Muscle of back (tissue), 3 donors: ENCODE measurements at regions not wholly inside any gene's neighbourhood (a gene's known extent, or its start where the extent isn't known, plus 50 kb on each side); places are given as distances from the start of the nearest gene placed in this dataset.

Experiments used
- DNase-seq, 3 donors: peaks; one replicate each; pipeline versions ENCODE4 v3.0.0 to v3.0.0-alpha.2; 2013

DNA sequence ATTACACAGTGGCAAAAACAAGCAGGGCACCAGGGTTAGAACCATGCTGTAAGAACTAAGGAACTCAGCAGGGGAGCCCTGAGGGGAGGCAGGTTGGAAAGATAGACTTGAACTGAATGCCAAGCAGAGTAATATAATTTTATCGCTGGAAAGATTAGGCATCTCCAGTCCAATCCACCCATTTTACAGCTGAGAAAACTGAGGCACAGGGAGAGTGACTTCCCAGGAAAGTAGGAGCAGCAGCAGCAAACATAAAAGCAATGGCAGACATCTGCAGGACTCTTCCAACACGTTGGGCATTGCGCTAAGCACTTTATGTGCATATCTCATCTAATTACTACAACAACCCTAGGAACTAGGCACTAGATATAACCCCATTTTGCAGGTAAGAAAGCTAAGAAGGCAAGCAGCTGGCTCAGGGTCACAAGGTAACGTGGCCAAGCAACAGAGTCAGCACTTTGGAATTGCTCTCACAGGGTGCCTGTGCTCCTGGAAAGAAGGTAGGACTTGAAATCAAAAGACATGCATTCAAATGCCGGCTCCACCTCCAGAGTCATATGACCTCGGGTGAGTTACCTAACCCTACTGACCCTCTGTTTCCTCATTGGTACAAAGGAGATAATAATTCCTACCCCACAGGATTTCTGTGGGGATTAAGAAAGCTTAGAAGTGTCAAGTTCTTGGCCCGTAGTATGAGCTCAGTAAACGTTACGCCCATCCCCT is 215.3 kb downstream of the BARX2 start:
- DNase-seq = no peak

DNA sequence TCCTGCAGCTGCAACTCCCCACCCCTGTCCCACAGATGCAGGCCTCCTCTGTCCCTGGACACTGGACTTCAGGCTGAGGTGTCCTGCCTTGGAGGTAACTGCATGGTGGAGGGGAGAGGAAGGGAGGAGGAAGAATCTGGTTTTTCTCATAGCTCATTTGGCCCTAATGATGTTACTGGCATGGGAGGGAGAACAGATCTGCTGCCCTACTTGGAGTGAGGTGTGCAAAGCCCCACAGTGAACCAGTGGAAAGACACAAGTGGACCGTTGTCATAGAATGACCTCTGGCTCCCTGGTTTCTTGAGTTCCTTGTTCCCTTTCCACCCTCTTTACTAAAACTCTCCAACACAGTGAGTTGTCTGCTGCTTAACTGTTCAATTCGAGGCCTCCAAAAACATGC is 215.9 kb downstream of the BARX2 start:
- no peak for DNase-seq

DNA sequence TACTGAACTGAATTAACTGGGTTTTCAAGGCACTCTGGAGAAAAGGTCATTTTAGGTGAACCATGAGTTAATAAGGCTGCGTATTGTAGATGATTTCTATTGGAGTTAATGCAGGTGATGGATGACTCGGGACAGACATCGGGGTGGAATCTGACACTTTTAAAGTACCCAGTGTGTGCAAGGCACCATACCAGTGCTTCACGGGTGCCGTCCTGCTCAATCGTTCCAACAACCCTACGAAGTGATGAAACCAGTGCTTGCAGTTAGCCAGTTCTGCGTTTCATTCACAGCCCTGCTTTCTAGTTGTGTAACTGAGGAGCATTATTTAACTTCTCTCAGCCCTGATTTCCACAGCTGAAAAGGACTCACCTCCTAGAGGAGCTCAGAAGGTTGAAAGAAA is 216.5 kb downstream of the BARX2 start:
- no peak for DNase-seq

DNA sequence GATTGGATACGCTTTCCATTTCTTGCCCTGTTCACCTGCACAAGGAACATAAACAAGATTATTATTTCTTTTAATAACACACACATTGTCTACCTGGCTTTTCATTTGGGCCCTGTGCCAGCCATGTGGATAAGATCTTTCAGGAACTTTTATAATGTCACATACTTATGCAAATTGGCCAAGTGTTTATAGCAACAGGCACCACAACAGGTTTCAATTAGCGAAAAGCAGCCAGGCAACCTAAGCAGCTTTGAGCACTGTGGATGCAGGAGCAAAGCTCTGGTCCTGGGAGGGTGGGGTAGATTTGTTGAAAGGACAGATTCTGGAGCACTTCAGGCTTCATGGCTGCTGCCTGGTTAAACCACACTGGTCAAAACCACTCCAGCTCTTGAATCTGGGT is 217.4 kb downstream of the BARX2 start:
- no peak for DNase-seq

DNA sequence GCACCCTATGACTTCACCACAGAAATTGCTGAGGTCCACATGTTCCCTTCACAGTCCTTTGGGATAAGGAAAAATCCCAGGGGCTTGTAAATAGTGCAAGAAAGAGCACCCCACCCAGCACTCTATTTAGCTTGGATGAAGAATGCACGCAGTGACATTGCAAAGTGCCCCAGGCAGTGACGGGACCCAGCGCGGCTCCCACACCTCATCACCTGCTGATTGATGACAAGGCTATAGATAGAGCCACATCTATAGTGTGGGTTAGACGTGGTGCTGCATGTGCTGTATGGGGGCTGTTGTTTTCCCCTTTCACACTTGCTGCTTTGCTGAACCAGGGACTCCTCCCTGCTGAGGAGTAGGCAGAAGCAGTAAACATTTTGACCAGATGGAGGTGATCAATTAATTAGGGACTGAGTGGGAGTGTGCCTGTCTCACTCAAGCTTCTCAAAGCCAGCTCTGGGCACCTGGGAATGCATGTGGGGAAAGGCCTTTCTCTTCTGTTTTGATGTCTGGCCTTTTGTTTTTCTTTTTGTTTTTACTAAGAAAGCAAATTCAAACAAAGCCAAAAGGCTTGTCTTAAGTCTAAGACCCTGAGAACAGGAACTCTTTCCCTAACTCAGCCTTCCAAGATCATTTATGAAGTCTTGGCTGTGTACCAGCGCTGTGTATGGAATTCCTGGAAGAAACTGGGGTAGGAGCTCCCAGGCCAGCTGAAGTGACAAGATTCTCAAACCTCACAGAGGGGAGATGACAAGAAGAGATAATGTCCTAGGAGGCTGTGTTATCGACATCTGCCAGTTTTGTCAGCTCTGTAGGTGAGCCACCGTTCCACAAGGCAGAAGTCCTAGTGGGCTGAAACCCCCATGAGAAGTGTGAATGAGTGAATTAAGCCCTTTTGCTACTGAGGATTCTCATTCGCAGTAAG is 219.7 kb downstream of the BARX2 start:
- DNase-seq = peak in 2 of 3 donors; percentile 18 to 31

DNA sequence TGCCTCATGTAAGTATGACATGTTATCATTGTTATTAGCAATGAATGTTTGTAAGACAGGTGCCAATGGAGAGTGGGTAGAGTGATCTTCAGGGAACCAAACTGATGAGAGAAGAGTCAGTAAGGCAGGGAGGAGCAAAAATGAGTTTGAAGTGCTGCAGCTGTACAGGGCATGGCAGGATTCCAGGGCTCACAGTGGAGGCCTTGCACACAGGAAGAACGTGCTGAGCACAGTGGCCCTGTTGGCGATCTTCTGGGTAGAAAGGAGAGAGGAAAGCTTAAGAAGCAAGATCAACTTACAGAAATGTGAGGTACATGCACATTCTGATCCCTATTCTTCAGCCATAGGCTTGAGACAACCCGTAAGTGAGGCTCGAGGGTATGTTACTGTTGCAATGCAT is 219.3 kb upstream of the TMEM45B start:
- no peak for DNase-seq

DNA sequence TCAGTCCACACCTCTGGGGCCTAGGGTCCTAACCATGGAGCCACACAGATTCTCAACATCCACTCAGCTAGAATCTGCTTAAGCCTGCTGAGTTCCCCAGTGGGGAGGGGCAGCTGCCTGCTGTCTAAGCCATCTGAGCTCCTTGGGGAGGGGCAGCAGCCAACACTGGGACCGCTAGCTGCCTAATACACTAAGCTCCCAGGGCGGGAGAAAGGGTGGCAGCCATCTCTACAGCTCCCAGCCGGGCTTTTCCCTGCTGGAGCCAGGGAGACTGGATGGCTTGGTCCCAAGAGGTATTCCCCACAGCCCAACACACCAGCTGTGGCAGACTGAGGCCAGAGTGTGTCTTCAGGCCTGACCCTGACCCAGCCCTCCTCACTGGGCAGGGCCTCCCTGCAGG is 217.3 kb upstream of the TMEM45B start:
- no peak for DNase-seq

DNA sequence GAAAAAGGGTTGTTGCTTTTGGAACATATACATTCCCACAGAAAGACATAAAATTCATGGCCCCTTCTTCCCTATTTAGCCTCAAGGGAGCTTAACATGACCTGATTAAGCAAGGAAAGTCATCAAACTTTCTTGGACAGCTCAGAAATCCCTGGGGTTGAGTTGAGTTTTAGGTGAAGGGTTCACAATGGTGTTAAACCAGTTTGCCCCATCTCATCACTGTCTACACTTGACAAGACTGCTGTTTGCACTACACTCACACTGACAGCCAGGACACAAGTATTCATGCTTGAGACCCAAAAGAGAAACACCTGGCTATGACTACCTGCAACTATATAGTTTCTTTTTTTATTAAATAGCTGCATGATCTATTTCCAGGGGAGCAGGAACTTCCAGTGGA is 209.8 kb upstream of the TMEM45B start:
- no peak for DNase-seq

DNA sequence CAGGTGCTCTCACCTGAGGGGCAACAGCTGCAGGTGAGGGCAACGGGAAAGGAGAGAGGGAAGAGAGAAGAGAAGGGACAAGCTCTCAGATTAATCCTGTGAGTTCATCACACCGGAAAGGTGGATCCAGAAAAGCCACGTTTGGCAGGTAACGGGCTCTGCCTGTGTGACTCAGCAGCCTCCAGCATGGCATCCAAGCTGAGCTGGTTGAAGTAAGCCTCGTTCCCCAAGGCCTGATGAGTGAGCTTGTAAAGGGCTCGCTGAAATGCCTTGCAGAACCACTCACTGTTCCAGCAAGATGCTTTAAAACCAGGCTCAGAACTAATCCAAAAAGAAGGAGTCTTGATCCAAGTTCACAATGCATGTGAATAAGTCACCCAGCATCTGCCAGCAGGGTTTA is 206.9 kb upstream of the TMEM45B start:
- DNase-seq = no peak

DNA sequence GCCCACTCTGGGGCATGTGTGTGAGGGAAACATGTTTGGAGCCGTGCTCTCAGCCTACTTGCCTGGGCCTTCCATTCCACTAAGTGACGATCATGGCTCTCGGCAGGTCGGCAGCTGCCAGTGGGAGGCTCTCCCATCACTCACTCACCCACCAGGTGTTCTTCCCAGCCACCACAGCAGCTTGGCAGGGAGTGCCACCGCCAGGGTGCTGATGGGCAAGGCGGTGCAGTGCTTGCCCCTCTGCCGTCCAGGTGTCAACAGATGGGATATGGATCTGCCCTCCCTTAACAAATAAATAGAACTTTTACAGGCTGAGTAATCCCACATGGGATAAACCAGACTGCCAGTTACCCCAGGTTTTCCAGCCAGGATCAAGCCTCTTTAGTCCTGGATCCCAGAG is 205.5 kb upstream of the TMEM45B start:
- no peak for DNase-seq

DNA sequence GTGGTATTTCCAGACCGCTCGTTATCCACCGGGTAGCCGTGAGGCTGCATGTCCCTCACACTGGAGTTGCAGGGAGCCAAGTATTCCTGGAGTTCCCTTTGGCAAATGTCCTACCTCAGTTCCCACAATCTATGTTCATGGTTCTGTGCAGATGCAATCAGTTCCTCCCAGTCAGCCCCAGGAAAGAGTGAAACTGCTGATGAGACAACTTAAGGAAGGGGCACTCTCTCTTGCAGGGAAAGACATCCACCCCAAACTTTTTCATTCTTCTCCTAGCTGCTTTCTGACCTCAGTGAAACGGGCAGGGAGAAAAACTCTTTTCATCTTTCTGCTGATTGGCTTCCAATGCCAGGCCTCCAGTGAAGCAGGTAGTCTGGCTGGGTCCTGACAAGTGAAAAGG is 205.1 kb upstream of the TMEM45B start:
- no peak for DNase-seq

DNA sequence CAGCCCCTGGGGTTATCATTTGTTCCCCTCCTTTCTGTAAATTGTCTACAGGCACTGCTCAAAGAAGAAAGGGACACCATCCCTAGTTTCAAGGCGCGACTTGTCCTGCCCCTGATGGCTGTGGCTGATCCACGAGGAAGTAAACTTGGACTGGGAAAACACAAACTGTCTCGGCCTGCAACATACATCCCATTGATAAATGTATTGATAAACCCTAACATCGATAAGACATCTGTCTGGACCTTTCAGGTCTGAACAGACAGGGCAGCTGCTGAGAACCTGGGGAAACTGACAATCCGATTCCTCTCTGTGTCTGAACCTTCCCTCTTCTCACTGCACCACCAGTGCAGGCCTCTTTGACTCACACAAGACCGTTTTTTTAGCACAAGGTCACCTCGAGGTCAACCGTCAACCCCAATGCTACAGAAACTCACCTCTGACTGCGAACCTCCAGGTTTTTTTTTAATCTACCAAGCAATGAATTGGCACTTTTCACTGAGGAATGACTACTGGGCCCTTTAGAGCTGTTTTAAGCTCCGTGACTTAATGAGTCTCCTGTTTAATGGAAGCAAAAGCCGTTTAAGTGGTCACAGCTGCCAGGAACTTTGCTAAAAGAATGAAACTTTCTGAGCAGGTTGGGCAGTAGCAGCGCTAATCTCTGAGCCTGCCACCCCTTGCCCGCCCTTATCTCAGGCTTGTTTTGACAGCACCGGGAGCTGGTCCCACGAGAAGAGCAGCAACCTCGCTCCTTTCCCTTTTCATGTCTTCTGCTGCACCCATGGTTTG is 203.8 kb upstream of the TMEM45B start:
- no peak for DNase-seq

DNA sequence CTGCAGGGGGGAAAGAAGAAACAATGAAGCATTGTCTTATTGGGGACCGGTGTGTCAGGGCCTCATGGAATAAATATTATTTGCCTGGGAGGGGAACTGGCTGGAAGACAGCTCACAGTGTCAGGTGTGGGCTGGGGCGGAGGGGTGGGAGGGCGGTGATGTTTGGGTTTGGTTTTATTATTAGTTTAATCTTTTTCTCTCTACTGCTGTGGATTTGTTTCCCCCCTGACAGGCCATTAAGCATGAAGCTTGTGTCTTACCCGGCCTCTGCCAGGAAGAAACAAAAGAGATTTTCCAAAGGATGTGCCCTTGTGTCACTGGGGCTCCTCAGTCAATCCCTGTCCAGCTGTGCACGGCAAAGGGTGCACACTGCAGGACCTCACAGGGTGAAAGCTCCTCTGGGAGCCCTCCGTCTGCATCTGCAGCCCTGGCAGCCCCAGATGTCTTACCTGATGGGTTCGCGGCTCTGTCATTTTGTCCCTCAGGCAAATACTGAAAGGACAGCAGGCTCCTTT is 203.1 kb upstream of the TMEM45B start:
- no peak for DNase-seq

DNA sequence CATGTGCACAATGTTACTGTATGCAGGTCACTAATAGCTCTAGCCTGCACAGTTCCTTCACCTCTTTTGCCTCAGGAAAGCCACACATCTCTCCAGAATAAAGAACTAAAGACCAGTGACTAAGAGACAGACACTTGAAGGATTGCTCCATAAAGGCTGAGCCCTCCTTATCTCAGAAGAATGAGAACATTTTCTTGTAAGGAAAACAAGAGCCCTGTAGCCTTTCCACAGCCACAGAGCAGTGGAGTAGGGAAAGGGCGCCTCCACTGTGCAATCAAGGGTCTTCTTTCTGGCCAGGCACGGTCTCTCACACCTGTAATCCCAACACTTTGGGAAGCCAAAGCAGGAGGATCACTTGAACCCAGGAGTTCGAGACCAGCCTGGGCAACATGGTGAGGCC is 202.6 kb upstream of the TMEM45B start:
- no peak for DNase-seq

DNA sequence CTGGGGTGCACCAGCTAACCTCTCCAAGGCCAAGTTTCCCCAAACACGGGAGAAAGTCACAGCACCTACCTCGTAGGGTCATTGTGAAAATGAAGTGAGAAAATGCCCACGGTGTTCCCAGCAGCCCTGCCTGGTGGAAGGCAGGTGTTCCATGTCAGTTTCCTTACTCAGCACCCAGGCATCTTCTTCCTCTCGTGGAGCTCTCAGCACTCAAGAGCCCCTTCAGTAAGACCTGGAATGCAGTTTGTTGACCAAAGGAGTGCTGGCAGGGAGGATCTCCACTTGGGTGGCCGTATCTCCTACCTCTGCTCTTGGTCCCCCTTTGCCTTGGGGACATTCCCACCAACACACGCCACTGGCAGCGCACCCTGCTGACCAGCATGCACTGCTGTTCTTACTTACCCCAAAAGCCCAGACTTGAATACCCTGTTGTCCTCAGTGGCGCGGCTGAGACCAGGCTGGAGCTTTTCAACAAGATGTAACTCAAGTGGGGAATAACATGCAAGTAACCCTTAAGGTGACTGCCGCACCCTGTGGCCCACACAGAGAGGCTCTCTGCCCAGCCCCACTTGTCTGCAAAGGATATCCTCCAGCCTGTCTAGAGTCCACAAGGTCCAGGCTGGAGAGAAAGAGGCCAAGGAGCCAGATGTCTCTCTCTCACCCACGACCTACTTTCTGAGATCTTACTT is 201.2 kb upstream of the TMEM45B start:
- no peak for DNase-seq

DNA sequence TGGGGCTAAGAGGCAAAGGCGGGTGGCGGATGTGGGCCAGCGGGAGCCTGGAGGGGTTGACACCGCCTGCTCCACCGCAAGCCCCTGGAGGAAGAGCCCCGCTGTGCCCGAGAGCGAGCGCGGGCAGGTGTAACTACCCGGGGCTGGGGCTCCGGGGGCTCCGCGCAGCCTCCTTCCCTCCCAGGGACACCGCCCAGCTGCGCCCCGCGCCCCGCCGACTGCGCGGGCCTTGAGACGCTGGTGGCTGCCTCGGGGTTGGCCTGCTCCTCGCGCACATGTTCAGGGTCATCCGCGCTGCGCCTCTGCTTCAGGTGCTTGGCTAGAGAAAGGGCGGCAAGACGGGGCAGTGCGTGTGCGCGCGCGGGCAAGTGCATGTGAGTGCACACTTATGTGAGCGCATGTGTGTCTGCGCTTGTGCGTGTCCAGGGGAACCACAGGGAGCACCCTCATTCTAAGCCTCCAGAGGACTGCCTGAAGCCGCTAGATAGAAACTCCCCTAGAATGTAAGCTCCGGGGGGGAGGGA is 197.5 kb upstream of the TMEM45B start:
- DNase-seq = no peak

DNA sequence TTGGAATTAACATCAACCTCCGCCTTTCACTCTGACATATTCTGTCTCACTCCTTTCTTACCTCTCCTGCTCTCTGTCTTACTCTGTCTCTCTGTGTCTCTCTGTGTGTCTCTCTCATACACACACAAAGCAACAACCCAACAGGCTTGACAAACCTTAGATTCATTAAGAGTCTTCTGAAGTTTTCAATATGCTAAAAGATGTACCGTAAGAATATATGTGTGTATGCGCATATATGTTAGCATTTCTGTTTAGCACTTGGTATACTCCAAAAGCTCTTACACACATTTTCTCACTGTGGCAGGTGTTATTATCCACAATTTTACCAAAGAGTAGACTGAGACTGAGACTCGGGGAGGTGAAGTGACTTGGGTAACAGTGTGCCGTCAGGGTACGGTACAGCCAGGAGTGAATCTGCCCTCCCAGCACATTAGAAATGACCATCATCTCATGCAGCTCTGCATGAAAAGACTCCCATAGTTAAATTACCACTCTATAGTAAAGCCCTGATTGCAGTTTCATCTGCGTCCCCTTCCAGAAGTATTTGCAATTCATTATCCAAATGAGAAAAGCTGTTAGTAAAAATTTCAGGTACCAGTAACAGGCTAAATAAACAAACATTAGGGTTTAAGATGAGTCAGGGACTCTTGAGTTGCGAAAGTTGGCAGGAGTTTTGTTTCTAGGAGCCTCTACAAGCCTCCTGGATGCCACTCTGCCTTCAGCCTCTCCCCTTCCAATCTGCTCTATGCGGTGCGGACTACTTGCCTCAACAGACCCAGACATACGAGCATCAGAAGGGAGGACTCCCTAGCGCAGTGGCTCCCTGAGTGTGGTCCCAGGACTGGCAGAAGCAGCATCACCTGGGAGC is 195.2 kb upstream of the TMEM45B start:
- no peak for DNase-seq

DNA sequence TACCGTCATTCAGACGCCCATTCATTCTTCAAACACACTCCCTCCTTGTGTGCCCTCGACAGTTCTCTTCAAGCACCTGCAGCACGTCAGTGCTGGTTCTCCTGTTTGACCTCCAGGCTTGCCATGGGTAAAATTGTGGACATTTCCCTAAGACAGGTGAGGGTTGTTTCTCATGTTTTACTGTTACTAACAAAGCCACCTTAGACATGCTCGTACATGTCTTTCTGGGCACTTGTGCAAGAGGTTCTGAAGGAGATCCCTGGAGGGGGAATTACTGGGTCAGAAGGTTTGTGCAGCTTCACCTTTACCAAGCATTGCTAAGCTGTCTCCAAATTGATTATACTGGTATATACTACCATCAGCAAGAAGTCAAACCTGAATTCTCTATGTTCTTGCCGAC is 189.7 kb upstream of the TMEM45B start:
- no peak for DNase-seq

DNA sequence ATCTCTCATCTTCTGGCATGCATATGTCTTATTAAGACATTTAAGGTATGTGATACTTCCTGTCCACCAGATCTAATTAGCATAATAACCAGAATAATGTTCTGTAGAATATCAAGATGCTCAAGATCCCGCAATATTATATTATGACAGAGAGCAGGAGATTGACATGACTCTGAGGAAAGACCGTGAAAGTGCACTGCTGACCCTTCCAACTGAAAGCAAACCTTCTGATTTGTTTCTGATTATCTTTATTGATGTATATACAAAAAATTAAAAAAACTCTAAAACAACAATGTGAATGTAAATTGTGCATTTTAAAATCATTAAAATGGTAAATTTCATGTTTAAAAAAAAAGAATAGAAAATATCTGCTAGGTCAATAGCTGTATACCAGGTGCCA is 184.4 kb upstream of the TMEM45B start:
- no peak for DNase-seq

DNA sequence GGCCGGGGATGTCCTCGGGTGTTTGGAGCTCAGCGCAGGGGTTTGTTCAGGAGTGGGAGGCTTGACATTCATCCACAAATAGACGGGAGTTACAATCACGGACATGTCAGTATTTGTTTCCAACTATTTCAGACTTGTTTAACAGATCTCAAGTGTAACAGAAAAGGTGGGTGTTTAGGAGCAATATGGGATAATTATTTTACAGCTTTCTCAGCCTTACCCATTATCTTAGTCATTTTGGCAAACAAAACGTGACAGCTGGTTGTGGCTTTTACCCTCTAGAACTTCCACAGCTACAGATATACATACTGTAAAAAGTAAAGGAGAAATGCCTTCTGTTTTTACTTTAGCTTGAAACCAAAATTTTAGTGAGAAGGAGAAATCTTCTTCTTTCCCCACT is 178.7 kb upstream of the TMEM45B start:
- DNase-seq = no peak
